HepG2 (cell line): ENCODE measurements at regions not wholly inside any gene's neighbourhood (a gene's known extent, or its start where the extent isn't known, plus 50 kb on each side); places are given as distances from the start of the nearest gene placed in this dataset.
A peak's percentile ranks its signal among the peaks of the same experiment; 100 is the strongest.

Source experiments
- ERF ChIP-seq: IDR thresholded peaks from 2 replicates; pipeline ENCODE4 v1.6.1; 2018; ENCODE audit warnings: missing biosample characterization, missing genetic modification reagents
- HNRNPK ChIP-seq: fragments of 200-400 bp; formaldehyde crosslinking; IDR thresholded peaks from 2 replicates; pipeline ENCODE4 v1.6.1; 2018; ENCODE audit warnings: low read length, low read depth, moderate library complexity, mild to moderate bottlenecking; ENCODE audit not compliant: poor library complexity, severe bottlenecking
- SALL2 ChIP-seq: sonication (generic); formaldehyde crosslinking; IDR thresholded peaks from 2 replicates; pipeline ENCODE4 v1.8.1; 2023; ENCODE audit warnings: mild to moderate bottlenecking, missing genetic modification reagents, inconsistent platforms
- SETDB1 ChIP-seq: sonication (generic); formaldehyde crosslinking; IDR thresholded peaks from 2 replicates; pipeline ENCODE4 v1.5.1; 2020; ENCODE audit warnings: missing genetic modification reagents, mild to moderate bottlenecking, borderline replicate concordance
- STAG1 ChIP-seq: sonication (generic); formaldehyde crosslinking; IDR thresholded peaks from 2 replicates; pipeline ENCODE4 v1.4.0; 2020; ENCODE audit warnings: missing genetic modification reagents
- ZNF17 ChIP-seq: sonication (generic); formaldehyde crosslinking; IDR thresholded peaks from 2 replicates; pipeline ENCODE4 v1.5.0; 2020; ENCODE audit warnings: mild to moderate bottlenecking, missing genetic modification reagents
- ZNF263 ChIP-seq: sonication (generic); formaldehyde crosslinking; IDR thresholded peaks from 2 replicates; pipeline ENCODE4 v1.4.0; 2020; ENCODE audit warnings: missing genetic modification reagents
- ZNF552 ChIP-seq: sonication (generic); formaldehyde crosslinking; IDR thresholded peaks from 2 replicates; pipeline ENCODE4 v1.9.0; 2022; ENCODE audit warnings: missing genetic modification reagents, mild to moderate bottlenecking, borderline replicate concordance
- ZNF670 ChIP-seq: sonication (generic); formaldehyde crosslinking; IDR thresholded peaks from 2 replicates; pipeline ENCODE4 v1.8.0; 2022; ENCODE audit warnings: mild to moderate bottlenecking, missing genetic modification reagents, borderline replicate concordance
- ZNF766 ChIP-seq: sonication (generic); formaldehyde crosslinking; IDR thresholded peaks from 2 replicates; pipeline ENCODE4 v1.5.0; 2020; ENCODE audit warnings: missing genetic modification reagents, borderline replicate concordance
- ZNF782 ChIP-seq: sonication (generic); formaldehyde crosslinking; IDR thresholded peaks from 2 replicates; pipeline ENCODE4 v1.4.0; 2020; ENCODE audit warnings: missing genetic modification reagents, mild to moderate bottlenecking, borderline replicate concordance
- ZSCAN21 ChIP-seq: sonication (generic); formaldehyde crosslinking; IDR thresholded peaks from 2 replicates; pipeline ENCODE4 v1.8.0; 2022; ENCODE audit warnings: mild to moderate bottlenecking, missing genetic modification reagents, moderate library complexity, borderline replicate concordance
- TF ChIP-seq, protein P1 (sequence below): sonication (generic); formaldehyde crosslinking; IDR thresholded peaks from 2 replicates; pipeline ENCODE4 v1.8.0; 2022; ENCODE audit warnings: mild to moderate bottlenecking, missing genetic modification reagents, moderate library complexity
- TF ChIP-seq, protein P2 (sequence below): sonication (generic); formaldehyde crosslinking; IDR thresholded peaks from 2 replicates; pipeline ENCODE4 v1.4.0; 2020; ENCODE audit warnings: missing genetic modification reagents
- TF ChIP-seq, protein P3 (sequence below): IDR thresholded peaks from 2 replicates; pipeline ENCODE4 v1.6.1; 2016; ENCODE audit warnings: low read depth, control low read depth
- TF ChIP-seq, protein P4 (sequence below): IDR thresholded peaks from 2 replicates; pipeline ENCODE4 v1.6.1; 2016
- TF ChIP-seq, protein P5 (sequence below): sonication (generic); formaldehyde crosslinking; IDR thresholded peaks from 2 replicates; pipeline ENCODE4 v1.4.0; 2020; ENCODE audit warnings: missing genetic modification reagents; ENCODE audit errors: not compliant biosample characterization
- TF ChIP-seq, protein P6 (sequence below): sonication (generic); formaldehyde crosslinking; IDR thresholded peaks from 2 replicates; pipeline ENCODE4 v1.5.0; 2020; ENCODE audit warnings: mild to moderate bottlenecking, missing genetic modification reagents
- TF ChIP-seq, protein P7 (sequence below): sonication (generic); formaldehyde crosslinking; IDR thresholded peaks from 2 replicates; pipeline ENCODE4 v1.4.0; 2020; ENCODE audit warnings: missing genetic modification reagents
- TF ChIP-seq, protein P8 (sequence below): sonication (generic); formaldehyde crosslinking; IDR thresholded peaks from 2 replicates; pipeline ENCODE4 v1.8.1; 2023; ENCODE audit warnings: mild to moderate bottlenecking, missing genetic modification reagents

DNA sequence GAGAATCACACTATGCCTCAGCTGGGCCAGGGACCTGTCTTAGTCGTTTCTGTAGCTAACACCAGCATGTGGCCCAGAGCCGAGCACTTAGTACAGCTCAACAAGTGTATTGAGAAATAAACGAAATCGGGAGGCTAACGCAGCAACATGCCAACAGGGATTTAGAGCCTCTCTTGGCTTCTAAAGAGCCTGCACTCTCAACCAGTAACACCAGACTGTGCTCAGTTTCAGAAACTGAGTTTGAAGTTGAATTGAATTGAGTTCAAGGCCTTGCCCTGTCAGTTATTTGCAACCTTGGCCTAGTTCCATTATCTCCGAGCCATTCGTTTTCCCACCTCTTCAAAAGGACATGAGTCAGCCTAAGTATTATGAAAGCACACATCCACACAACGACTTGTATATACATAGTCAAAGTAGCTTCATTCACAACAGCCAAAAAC lies 71.3 kb upstream of the LDB2 start (continued):
- TF ChIP-seq, protein P1, sequence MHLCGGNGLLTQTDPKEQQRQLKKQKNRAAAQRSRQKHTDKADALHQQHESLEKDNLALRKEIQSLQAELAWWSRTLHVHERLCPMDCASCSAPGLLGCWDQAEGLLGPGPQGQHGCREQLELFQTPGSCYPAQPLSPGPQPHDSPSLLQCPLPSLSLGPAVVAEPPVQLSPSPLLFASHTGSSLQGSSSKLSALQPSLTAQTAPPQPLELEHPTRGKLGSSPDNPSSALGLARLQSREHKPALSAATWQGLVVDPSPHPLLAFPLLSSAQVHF: no peak
- TF ChIP-seq SALL2 (CRISPR knock-in tag) (no peak), ZNF782 (CRISPR knock-in tag) (no peak), ZNF670 (CRISPR knock-in tag) (0 out of 2 replicates have a peak, but pooled peaks have one; percentile 68), ZSCAN21 (no peak), ZNF17 (CRISPR knock-in tag) (no peak), ERF (no peak), HNRNPK (no peak), ZNF263 (CRISPR knock-in tag) (no peak), ZNF766 (CRISPR knock-in tag) (no peak), SETDB1 (CRISPR knock-in tag) (no peak), ZNF552 (CRISPR knock-in tag) (no peak), STAG1 (CRISPR knock-in tag) (no peak)
- TF ChIP-seq, protein P2, sequence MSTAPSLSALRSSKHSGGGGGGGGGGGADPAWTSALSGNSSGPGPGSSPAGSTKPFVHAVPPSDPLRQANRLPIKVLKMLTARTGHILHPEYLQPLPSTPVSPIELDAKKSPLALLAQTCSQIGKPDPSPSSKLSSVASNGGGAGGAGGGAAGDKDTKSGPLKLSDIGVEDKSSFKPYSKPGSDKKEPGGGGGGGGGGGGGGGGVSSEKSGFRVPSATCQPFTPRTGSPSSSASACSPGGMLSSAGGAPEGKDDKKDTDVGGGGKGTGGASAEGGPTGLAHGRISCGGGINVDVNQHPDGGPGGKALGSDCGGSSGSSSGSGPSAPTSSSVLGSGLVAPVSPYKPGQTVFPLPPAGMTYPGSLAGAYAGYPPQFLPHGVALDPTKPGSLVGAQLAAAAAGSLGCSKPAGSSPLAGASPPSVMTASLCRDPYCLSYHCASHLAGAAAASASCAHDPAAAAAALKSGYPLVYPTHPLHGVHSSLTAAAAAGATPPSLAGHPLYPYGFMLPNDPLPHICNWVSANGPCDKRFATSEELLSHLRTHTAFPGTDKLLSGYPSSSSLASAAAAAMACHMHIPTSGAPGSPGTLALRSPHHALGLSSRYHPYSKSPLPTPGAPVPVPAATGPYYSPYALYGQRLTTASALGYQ (CRISPR knock-in tag): no peak
- TF ChIP-seq, protein P3, sequence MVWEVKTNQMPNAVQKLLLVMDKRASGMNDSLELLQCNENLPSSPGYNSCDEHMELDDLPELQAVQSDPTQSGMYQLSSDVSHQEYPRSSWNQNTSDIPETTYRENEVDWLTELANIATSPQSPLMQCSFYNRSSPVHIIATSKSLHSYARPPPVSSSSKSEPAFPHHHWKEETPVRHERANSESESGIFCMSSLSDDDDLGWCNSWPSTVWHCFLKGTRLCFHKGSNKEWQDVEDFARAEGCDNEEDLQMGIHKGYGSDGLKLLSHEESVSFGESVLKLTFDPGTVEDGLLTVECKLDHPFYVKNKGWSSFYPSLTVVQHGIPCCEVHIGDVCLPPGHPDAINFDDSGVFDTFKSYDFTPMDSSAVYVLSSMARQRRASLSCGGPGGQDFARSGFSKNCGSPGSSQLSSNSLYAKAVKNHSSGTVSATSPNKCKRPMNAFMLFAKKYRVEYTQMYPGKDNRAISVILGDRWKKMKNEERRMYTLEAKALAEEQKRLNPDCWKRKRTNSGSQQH (CRISPR knock-in tag): no peak
- TF ChIP-seq, protein P4, sequence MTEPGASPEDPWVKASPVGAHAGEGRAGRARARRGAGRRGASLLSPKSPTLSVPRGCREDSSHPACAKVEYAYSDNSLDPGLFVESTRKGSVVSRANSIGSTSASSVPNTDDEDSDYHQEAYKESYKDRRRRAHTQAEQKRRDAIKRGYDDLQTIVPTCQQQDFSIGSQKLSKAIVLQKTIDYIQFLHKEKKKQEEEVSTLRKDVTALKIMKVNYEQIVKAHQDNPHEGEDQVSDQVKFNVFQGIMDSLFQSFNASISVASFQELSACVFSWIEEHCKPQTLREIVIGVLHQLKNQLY: no peak
- TF ChIP-seq, protein P5, sequence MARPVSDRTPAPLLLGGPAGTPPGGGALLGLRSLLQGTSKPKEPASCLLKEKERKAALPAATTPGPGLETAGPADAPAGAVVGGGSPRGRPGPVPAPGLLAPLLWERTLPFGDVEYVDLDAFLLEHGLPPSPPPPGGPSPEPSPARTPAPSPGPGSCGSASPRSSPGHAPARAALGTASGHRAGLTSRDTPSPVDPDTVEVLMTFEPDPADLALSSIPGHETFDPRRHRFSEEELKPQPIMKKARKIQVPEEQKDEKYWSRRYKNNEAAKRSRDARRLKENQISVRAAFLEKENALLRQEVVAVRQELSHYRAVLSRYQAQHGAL (CRISPR knock-in tag): no peak
- TF ChIP-seq, protein P6, sequence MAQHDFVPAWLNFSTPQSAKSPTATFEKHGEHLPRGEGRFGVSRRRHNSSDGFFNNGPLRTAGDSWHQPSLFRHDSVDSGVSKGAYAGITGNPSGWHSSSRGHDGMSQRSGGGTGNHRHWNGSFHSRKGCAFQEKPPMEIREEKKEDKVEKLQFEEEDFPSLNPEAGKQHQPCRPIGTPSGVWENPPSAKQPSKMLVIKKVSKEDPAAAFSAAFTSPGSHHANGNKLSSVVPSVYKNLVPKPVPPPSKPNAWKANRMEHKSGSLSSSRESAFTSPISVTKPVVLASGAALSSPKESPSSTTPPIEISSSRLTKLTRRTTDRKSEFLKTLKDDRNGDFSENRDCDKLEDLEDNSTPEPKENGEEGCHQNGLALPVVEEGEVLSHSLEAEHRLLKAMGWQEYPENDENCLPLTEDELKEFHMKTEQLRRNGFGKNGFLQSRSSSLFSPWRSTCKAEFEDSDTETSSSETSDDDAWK (CRISPR knock-in tag): no peak
- TF ChIP-seq, protein P7, sequence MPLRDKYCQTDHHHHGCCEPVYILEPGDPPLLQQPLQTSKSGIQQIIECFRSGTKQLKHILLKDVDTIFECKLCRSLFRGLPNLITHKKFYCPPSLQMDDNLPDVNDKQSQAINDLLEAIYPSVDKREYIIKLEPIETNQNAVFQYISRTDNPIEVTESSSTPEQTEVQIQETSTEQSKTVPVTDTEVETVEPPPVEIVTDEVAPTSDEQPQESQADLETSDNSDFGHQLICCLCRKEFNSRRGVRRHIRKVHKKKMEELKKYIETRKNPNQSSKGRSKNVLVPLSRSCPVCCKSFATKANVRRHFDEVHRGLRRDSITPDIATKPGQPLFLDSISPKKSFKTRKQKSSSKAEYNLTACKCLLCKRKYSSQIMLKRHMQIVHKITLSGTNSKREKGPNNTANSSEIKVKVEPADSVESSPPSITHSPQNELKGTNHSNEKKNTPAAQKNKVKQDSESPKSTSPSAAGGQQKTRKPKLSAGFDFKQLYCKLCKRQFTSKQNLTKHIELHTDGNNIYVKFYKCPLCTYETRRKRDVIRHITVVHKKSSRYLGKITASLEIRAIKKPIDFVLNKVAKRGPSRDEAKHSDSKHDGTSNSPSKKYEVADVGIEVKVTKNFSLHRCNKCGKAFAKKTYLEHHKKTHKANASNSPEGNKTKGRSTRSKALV: no peak
- TF ChIP-seq, protein P8, sequence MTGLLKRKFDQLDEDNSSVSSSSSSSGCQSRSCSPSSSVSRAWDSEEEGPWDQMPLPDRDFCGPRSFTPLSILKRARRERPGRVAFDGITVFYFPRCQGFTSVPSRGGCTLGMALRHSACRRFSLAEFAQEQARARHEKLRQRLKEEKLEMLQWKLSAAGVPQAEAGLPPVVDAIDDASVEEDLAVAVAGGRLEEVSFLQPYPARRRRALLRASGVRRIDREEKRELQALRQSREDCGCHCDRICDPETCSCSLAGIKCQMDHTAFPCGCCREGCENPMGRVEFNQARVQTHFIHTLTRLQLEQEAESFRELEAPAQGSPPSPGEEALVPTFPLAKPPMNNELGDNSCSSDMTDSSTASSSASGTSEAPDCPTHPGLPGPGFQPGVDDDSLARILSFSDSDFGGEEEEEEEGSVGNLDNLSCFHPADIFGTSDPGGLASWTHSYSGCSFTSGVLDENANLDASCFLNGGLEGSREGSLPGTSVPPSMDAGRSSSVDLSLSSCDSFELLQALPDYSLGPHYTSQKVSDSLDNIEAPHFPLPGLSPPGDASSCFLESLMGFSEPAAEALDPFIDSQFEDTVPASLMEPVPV (CRISPR knock-in tag): no peak
